ENCODE measurements at regions not wholly inside any gene's neighbourhood (a gene's known extent, or its start where the extent isn't known, plus 50 kb on each side); places are given as distances from the start of the nearest gene placed in this dataset.

- TF ChIP-seq, protein P1, sequence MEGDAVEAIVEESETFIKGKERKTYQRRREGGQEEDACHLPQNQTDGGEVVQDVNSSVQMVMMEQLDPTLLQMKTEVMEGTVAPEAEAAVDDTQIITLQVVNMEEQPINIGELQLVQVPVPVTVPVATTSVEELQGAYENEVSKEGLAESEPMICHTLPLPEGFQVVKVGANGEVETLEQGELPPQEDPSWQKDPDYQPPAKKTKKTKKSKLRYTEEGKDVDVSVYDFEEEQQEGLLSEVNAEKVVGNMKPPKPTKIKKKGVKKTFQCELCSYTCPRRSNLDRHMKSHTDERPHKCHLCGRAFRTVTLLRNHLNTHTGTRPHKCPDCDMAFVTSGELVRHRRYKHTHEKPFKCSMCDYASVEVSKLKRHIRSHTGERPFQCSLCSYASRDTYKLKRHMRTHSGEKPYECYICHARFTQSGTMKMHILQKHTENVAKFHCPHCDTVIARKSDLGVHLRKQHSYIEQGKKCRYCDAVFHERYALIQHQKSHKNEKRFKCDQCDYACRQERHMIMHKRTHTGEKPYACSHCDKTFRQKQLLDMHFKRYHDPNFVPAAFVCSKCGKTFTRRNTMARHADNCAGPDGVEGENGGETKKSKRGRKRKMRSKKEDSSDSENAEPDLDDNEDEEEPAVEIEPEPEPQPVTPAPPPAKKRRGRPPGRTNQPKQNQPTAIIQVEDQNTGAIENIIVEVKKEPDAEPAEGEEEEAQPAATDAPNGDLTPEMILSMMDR (IDR thresholded peaks at IDR 0.05; ENCODE audit: unreplicated experiment), result no peak
- Mint-ChIP-seq H3K27ac (ENCODE audit: unreplicated experiment) (peak overlapping the region; percentile 25), H3K27me3 (ENCODE audit: unreplicated experiment) (no peaks in the 10 kb centered on the region), H3K4me1 (ENCODE audit: low read depth, unreplicated experiment) (peaks cover 67% of the 10 kb centered on the region), H3K36me3 (ENCODE audit: insufficient read depth, unreplicated experiment) (peaks cover 26% of the 10 kb centered on the region), H3K4me3 (ENCODE audit: low read depth, unreplicated experiment) (no peak overlapping the region), H3K9me3 (ENCODE audit: low read depth, unreplicated experiment) (peaks cover 3% of the 10 kb centered on the region)
- intact Hi-C loops (cut with micrococcal nuclease; ENCODE audit: unreplicated experiment), result no loop called here
- no peak for DNase-seq
- CTCF ChIA-PET, result no interaction called here
- no TSS peak for BruUV-seq (replicated peaks)
These were observed 59.9 kb upstream of the IGFBP3 start for GRCh38 chr7:45980973-45981372.

- TF ChIP-seq, protein P1 (IDR thresholded peaks at IDR 0.05; ENCODE audit: unreplicated experiment), result no peak
- H3K36me3 Mint-ChIP-seq (ENCODE audit: insufficient read depth, unreplicated experiment), result peaks cover 26% of the 10 kb centered on the region
- BruUV-seq (replicated peaks), result no TSS peak
- CTCF ChIA-PET, result no interaction called here
- H3K9me3 Mint-ChIP-seq (ENCODE audit: low read depth, unreplicated experiment), result peaks cover 3% of the 10 kb centered on the region
- intact Hi-C loops (cut with micrococcal nuclease; ENCODE audit: unreplicated experiment), result no loop called here
- H3K4me1 Mint-ChIP-seq (ENCODE audit: low read depth, unreplicated experiment), result peaks cover 65% of the 10 kb centered on the region
- H3K27ac Mint-ChIP-seq (ENCODE audit: unreplicated experiment), result peak overlapping the region; percentile 99
- H3K4me3 Mint-ChIP-seq (ENCODE audit: low read depth, unreplicated experiment), result no peak overlapping the region
- no peaks in the 10 kb centered on the region for H3K27me3 Mint-ChIP-seq (ENCODE audit: unreplicated experiment)
- no peak for DNase-seq
These were observed 59.3 kb upstream of the IGFBP3 start for GRCh38 chr7:45980181-45980905.

DNA sequence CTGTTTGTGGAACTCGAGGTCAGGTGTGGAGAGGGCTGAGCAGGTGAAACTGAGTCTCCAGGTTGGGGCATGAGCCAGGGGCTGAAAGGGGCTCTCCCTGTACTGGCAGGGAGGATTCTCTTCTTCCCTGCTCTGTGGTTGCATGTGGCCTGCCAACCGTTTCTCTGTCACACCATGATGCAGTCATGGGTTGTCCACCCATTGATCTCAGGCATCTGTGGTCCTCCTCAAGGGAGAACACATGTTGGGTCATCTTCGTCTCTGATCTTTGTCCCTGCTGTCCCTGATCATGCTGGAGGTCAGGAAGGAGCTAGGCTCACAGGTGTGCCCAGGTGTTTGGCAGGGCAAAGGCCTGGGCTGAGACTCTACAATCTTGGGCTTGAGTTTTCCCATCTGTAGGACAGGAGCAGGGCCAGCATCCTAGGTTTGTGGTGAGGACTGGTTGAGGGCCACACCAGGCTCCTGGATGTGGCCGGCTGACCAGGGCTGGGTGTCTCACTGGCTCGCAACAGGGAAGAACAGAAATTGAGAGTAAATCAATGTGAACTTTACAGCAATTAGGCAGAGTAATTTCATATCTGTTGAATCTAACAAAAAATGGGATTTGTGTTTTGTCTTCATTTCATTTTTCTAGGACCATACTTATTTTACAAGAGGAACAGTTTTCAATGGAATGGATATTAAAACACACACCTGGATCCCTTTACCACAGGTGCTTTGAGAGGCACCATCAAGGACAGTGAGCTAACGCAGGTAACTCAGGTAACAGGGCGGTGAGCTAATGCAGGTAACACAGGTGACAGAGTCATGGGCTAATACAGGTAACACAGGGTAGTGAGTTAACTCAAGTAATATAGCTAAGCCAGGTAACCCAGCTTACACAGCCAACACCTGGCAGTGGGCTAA lies 58.5 kb upstream of the IGFBP3 start:
- Mint-ChIP-seq H3K27me3 (ENCODE audit: unreplicated experiment) (no peaks in the 10 kb centered on the region), H3K4me3 (ENCODE audit: low read depth, unreplicated experiment) (no peak overlapping the region), H3K36me3 (ENCODE audit: insufficient read depth, unreplicated experiment) (peaks cover 20% of the 10 kb centered on the region), H3K27ac (ENCODE audit: unreplicated experiment) (peak overlapping the region; percentile 99), H3K9me3 (ENCODE audit: low read depth, unreplicated experiment) (peaks cover 3% of the 10 kb centered on the region), H3K4me1 (ENCODE audit: low read depth, unreplicated experiment) (peaks cover 65% of the 10 kb centered on the region)
- no TSS peak for BruUV-seq (replicated peaks)
- CTCF ChIA-PET, result no interaction called here
- no peak for DNase-seq
- TF ChIP-seq, protein P1 (IDR thresholded peaks at IDR 0.05; ENCODE audit: unreplicated experiment), result no peak
- intact Hi-C loops (cut with micrococcal nuclease; ENCODE audit: unreplicated experiment), result loop anchor here (2.0 to 5.0 kb wide), 3 partner anchors 57 to 673 kb away; no protein-coding TSS in a partner anchor

DNA sequence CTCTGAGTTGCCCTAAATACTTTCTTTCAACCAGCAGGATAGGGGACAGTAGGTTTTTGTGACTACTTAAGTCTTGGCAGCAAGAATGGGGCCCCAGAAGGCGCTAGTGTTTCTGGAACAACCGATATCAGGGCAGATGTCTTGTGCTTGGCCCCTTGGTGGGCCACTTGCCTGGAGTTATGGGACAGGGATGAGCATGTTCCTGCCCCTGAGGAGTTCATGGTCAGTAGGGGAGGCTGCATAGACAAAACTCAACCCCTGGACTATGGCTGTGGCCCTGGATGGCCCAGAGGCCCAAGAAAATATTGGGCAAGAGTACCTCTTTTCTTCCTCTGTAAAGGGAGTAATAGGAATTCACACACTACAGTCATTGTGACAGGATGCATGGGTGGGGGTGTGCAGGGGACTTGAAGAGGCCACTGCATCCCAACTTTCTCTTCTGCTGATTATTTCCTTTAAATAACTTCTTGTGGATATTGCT lies 57.7 kb upstream of the IGFBP3 start:
- peak overlapping the region; percentile 37 for H3K4me3 Mint-ChIP-seq (ENCODE audit: low read depth, unreplicated experiment)
- DNase-seq, result no peak
- intact Hi-C loops (cut with micrococcal nuclease; ENCODE audit: unreplicated experiment), result loop anchor here (1.0 to 5.0 kb wide), 4 partner anchors 56 to 674 kb away; no protein-coding TSS in a partner anchor
- TSS peak; percentile 97 for BruUV-seq (replicated peaks)
- no peaks in the 10 kb centered on the region for H3K27me3 Mint-ChIP-seq (ENCODE audit: unreplicated experiment)
- H3K36me3 Mint-ChIP-seq (ENCODE audit: insufficient read depth, unreplicated experiment), result peaks cover 24% of the 10 kb centered on the region
- peaks cover 69% of the 10 kb centered on the region for H3K4me1 Mint-ChIP-seq (ENCODE audit: low read depth, unreplicated experiment)
- peak overlapping the region; percentile 99 for H3K27ac Mint-ChIP-seq (ENCODE audit: unreplicated experiment)
- CTCF ChIA-PET, result interaction anchor here (0.6 to 4.1 kb wide), 8 partner anchors 25 to 673 kb away, joined by 3 to 47 read pairs (median 3); partner anchors contain the start of gene IGFBP3
- H3K9me3 Mint-ChIP-seq (ENCODE audit: low read depth, unreplicated experiment), result peaks cover 3% of the 10 kb centered on the region
- TF ChIP-seq, protein P1 (IDR thresholded peaks at IDR 0.05; ENCODE audit: unreplicated experiment), result no peak

Data from Calu3 (cell line).